PFSK-1 (cell line): ENCODE measurements at regions not wholly inside any gene's neighbourhood (a gene's known extent, or its start where the extent isn't known, plus 50 kb on each side); places are given as distances from the start of the nearest gene placed in this dataset.

Experiments
- FOXP2 ChIP-seq: optimal IDR thresholded peaks from 2 replicates; pipeline ENCODE3; 2011; ENCODE audit warnings: borderline replicate concordance, control low read depth, inconsistent platforms; ENCODE audit not compliant: insufficient read depth; ENCODE audit errors: extremely low read length, extremely low read depth
- POLR2AphosphoS5 ChIP-seq: IDR thresholded peaks from 2 replicates; pipeline ENCODE4 v1.6.1; 2012; ENCODE audit warnings: low read depth, mild to moderate bottlenecking, control low read depth, low read length, moderate library complexity
- REST ChIP-seq, 2 experiments: IDR thresholded peaks; 2 replicates each; pipeline versions ENCODE4 v1.6.1 to v1.8.0; 2011 to 2012; ENCODE audit warnings: low read depth in 2 of 2, low read length in 2 of 2, control low read depth in 1 of 2, inconsistent platforms in 1 of 2, mild to moderate bottlenecking in 1 of 2, moderate library complexity in 1 of 2; ENCODE audit not compliant: insufficient read depth in 1 of 2
- SIN3A ChIP-seq: IDR thresholded peaks from 2 replicates; pipeline ENCODE4 v1.6.1; 2012; ENCODE audit warnings: mild to moderate bottlenecking, low read length, moderate library complexity, borderline replicate concordance; ENCODE audit not compliant: insufficient read depth
- TAF1 ChIP-seq: IDR thresholded peaks from 2 replicates; pipeline ENCODE4 v1.6.1; 2012; ENCODE audit warnings: low read length, control low read depth, borderline replicate concordance; ENCODE audit not compliant: insufficient read depth

GRCh38 chr3:34279901-34280300 lies 481.5 kb downstream of the PDCD6IP start:
- TF ChIP-seq POLR2AphosphoS5 (no peak), REST (IDR thresholded peaks at IDR 0.05; ENCODE audit: insufficient read depth in 1 of 2, low read depth in 2 of 2, low read length in 2 of 2) (no peak), FOXP2 (no peak), SIN3A (no peak)

- TF ChIP-seq REST (IDR thresholded peaks at IDR 0.05; ENCODE audit: insufficient read depth in 1 of 2, low read depth in 2 of 2, low read length in 2 of 2) = no peak
- no peak for TF ChIP-seq SIN3A
- TF ChIP-seq TAF1 = no peak
- TF ChIP-seq POLR2AphosphoS5 = no peak
- no peak for TF ChIP-seq FOXP2
Observed at GRCh38 chr3:34283751-34284150, 485.3 kb downstream of the PDCD6IP start.

GRCh38 chr3:34284959-34285826 lies 486.8 kb downstream of the PDCD6IP start:
- TF ChIP-seq REST (IDR thresholded peaks at IDR 0.05; ENCODE audit: insufficient read depth in 1 of 2, low read depth in 2 of 2, low read length in 2 of 2) (no peak), SIN3A (no peak), POLR2AphosphoS5 (no peak), FOXP2 (no peak), TAF1 (no peak)

- TF ChIP-seq SIN3A (no peak), POLR2AphosphoS5 (no peak)
Observed at GRCh38 chr3:34285827-34286188, 487.4 kb downstream of the PDCD6IP start.

- no peak for TF ChIP-seq SIN3A
- no peak for TF ChIP-seq FOXP2
- TF ChIP-seq TAF1 = no peak
- TF ChIP-seq REST (IDR thresholded peaks at IDR 0.05; ENCODE audit: insufficient read depth in 1 of 2, low read depth in 2 of 2, low read length in 2 of 2) = no peak
- TF ChIP-seq POLR2AphosphoS5 = no peak
Observed at GRCh38 chr3:34292605-34293300, 494.3 kb downstream of the PDCD6IP start.
